ENCODE measurements at regions not wholly inside any gene's neighbourhood (a gene's known extent, or its start where the extent isn't known, plus 50 kb on each side); places are given as distances from the start of the nearest gene placed in this dataset.

GRCh38 chr19:5232798-5233505, 107.7 kb downstream of the PTPRS start:
- Histone ChIP-seq H2BK120ac (ENCODE audit: low read depth, low read length, poor library complexity, severe bottlenecking) (no peak overlapping the region), H3K56ac (ENCODE audit: insufficient read length, low read depth, low read length) (no peak overlapping the region), H3K4me2 (ENCODE audit: insufficient read depth, insufficient read length, low read length) (no peak overlapping the region), H3K14ac (ENCODE audit: insufficient read depth, low read length) (no peak overlapping the region), H3K27me3 (ENCODE audit: insufficient read depth, low read length) (no peaks in the 10 kb centered on the region), H3K4ac (ENCODE audit: low read depth, low read length) (no peak overlapping the region), H3K4me1 (ENCODE audit: insufficient read depth, low read length) (no peaks in the 10 kb centered on the region), H2BK15ac (ENCODE audit: low read depth, low read length) (no peak overlapping the region), H3K79me2 (ENCODE audit: insufficient read depth, low read length) (no peaks in the 10 kb centered on the region), H2BK12ac (ENCODE audit: insufficient read length, low read depth, low read length) (no peak overlapping the region), H2BK20ac (ENCODE audit: low read depth, low read length, poor library complexity, severe bottlenecking) (no peak overlapping the region), H4K5ac (ENCODE audit: insufficient read length, low read depth, low read length) (no peak overlapping the region), H3T11ph (ENCODE audit: low read length) (no peak overlapping the region), H3K23ac (ENCODE audit: insufficient read length, low read depth, low read length) (no peak overlapping the region), H4K8ac (replicated peaks; ENCODE audit: insufficient read length, low read depth, low read length) (no peak overlapping the region), H3K9me3 (ENCODE audit: control insufficient read depth, low read depth, low read length) (no peaks in the 10 kb centered on the region), H3K23me2 (ENCODE audit: insufficient read length, low read depth, low read length, poor library complexity, severe bottlenecking) (no peaks in the 10 kb centered on the region), H3K27ac (ENCODE audit: insufficient read length, low read depth, low read length) (no peak overlapping the region), H3K9ac (ENCODE audit: extremely low read depth, insufficient read length, low read length) (no peak overlapping the region), H2AFZ (ENCODE audit: low read length) (no peak overlapping the region), H3K79me1 (ENCODE audit: insufficient read depth, low read depth, low read length, poor library complexity, severe bottlenecking) (no peaks in the 10 kb centered on the region), H4K20me1 (ENCODE audit: control insufficient read depth, insufficient read depth, insufficient read length) (no peaks in the 10 kb centered on the region), H2AK5ac (ENCODE audit: insufficient read length, low read length) (no peak overlapping the region), H2BK5ac (ENCODE audit: insufficient read length, low read length) (no peak overlapping the region), H4K91ac (ENCODE audit: insufficient read length, low read depth, low read length) (no peak overlapping the region), H3K18ac (ENCODE audit: insufficient read length, low read depth, low read length) (no peak overlapping the region)
- H3K9me3 Mint-ChIP-seq = no peaks in the 10 kb centered on the region
- no peak overlapping the region for H3K27ac Mint-ChIP-seq
- no peak overlapping the region for H3K4me3 Mint-ChIP-seq
- TF ChIP-seq CTCF (conservative IDR thresholded peaks at IDR 0.05) = no peak
- WGBS (ENCODE audit: extremely low coverage, insufficient read length, low lambda C conversion rate) = no CpG with 5 or more reads among the region's 12 CpGs
- no peaks in the 10 kb centered on the region for H3K27me3 Mint-ChIP-seq (ENCODE audit: low read depth)
- no peak for DNase-seq
- H3K36me3 Mint-ChIP-seq (ENCODE audit: insufficient read depth in 1 of 3, low read depth in 3 of 3) = peaks cover 16 to 41% (median 37%) of the 10 kb centered on the region in 3 experiments; a peak in 6 of 7 replicates
- H3K4me1 Mint-ChIP-seq = peaks cover 0 to 3% of the 10 kb centered on the region in 2 experiments; a peak in 1 of 4 replicates
